NCI-H226 (cell line): ENCODE measurements at regions not wholly inside any gene's neighbourhood (a gene's known extent, or its start where the extent isn't known, plus 50 kb on each side); places are given as distances from the start of the nearest gene placed in this dataset.

Experiments
- DNase-seq: peaks from one replicate; pipeline ENCODE4 v3.0.0-alpha.2; 2015

- DNase-seq: no peak
These were observed 374.0 kb upstream of the CDH9 start for GRCh38 chr5:27412384-27412783.

DNA sequence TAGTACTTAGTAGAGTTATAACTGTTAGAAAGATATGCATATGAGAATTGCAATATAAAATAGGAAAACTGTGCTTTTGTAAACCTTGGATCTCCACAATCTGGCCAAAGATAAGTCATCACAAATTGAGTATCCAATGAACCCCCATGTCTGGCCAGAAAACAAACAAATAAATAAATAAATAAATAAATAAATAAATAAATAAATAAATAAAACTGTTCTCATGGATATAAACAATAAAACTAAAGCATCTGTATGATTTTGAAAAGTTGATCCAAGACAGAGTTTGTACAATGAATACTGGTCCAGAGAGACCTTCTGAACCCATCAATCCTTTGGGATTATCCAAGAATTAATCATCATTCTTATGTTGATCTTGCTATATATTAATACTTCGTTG is 367.6 kb upstream of the CDH9 start:
- DNase-seq: no peak

GRCh38 chr5:27403243-27403882 is 365.0 kb upstream of the CDH9 start:
- DNase-seq: peak; percentile 31

DNA sequence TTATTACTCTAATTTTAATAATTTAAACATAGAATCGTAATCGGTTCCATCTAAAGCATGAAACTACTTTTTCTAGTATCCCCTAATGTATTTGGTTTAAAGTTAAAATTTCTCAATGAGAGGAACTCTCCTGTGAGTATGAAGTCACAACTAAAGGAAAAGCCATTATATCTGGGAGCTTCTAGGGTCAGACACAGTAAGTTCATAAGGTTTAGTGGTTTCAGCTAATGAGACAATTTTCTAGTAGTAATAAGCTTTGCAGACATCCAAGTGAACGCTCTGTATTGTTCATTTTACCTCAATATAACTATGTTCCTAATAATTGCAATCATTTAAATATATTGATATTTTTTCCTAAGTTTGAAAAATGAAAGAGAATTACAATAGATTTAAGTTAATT is 364.4 kb upstream of the CDH9 start:
- DNase-seq: no peak

- no peak for DNase-seq
These were observed 358.6 kb upstream of the CDH9 start for GRCh38 chr5:27396998-27397397.

DNA sequence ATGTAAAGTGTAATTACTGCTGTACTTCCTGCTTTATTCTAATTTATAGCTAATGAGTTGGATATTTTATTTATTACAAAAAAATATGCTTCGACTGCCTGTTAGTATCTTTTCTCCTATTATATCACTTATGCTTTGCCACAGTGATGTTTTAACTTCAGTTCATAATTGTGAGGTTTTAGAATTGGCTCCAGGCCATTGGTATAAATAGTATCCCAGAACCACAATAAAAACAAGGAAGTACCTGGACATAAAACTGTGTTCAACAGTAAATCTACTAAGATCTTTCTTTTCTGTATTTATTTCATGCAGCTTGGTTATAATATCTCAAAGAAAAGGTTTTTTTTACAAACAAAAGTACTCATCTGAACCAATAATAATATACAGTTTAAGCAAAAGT is 354.3 kb upstream of the CDH9 start:
- DNase-seq: no peak

- DNase-seq: no peak
These were observed 351.3 kb upstream of the CDH9 start for GRCh38 chr5:27389696-27390095.

- DNase-seq: no peak
These were observed 350.4 kb upstream of the CDH9 start for GRCh38 chr5:27388755-27389154.

- DNase-seq: no peak
These were observed 349.2 kb upstream of the CDH9 start for GRCh38 chr5:27387535-27388073.

DNA sequence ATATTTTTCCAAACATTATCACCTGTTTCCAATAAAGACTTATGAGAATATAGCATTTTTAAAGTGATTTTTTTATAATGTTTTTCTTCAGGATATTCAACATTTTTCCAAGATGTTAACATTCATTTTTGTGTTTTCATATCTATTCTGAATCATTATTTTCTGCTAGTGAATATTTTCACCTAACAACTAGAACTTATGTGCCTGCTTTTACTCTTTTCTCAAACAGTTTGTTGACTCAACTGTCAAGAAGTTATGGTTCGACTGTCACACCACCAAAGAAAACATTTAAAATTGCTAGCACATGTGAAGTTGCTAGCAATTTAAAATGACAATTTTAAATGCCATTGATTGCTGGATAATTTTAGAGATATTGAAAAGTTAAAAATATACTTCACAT is 343.3 kb upstream of the CDH9 start:
- DNase-seq: no peak

GRCh38 chr5:27377626-27378025 is 339.2 kb upstream of the CDH9 start:
- DNase-seq: peak; percentile 13

DNA sequence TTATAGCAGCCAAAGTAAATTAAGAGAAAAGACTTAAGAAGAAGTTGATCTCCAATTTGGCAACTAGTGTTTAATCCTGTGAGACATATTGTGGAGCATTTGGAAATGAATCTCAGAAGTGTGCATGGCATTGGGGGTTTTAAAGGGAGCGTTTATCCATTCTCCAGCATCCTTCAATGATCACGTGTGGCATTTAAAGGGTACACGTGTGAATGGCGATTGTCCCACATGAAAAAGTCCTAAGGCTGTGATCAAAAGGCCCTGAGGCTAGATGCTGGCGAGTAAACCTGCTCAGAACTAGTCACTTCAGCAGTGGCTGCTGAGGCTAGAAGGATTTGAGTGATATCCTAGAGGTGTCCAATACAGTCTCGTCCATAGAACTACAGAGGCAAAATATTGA is 315.6 kb upstream of the CDH9 start:
- DNase-seq: no peak

DNA sequence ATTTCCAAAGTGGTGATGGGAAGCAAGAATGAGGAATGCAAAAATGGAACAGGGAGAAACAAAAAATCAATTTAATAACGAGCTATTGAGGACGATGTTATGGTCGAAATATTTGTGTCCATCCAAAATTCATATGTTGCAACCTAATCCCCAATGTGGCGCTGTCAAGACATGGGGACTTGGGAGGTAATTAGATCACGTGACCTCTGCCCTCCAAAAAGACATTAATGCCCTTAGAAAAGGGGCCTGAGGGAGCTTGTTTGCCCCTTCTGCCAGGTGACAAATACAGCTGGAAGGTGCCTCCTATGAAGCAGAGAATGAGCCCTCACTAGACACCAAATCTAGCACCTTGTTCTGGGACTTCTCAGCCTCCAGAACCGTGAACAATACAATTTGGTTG is 315.2 kb upstream of the CDH9 start:
- no peak for DNase-seq

DNA sequence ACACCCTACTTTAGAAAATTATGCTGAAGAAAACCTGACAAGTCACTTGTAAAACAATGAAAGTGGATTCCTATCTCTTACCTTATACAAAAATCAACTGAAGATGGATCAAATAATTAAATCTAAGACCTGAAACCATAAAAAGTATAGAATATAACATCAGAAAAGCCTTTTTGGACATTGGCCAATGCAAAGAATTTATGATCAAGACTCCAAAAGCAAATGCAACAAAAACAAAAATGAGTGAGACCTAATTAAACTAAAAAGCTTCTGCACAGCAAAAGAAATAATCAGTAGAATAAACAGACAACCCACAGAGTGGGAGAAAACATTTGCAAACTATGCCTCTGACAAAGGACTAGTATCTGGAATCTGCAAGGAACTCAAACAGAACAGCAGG is 303.0 kb upstream of the CDH9 start:
- DNase-seq: no peak

- DNase-seq: no peak
These were observed 298.4 kb upstream of the CDH9 start for GRCh38 chr5:27336817-27337216.

DNA sequence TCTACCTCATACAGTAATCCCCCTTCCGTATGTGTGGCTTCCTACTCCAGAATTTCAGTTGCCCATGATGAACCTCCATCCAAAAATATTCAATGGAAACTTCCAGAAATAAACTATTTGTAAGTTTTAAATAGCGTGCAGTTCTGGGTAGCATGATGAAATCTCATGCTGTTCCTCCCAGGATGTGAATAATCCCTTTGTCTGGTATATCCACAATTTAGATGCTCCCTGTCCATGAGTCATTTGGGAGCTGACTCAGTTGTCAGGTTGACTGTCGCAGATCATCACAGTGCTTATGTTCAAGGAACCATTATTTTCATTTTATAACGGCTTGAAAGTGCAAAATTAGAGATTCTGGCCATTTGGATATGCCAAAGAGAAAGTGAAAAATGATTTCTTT is 290.1 kb upstream of the CDH9 start:
- peak; percentile 69 for DNase-seq

GRCh38 chr5:27325513-27325912 is 287.1 kb upstream of the CDH9 start:
- no peak for DNase-seq

- DNase-seq: peak; percentile 16
These were observed 280.3 kb upstream of the CDH9 start for GRCh38 chr5:27318701-27319100.

- peak; percentile 89 for DNase-seq
These were observed 277.9 kb upstream of the CDH9 start for GRCh38 chr5:27316271-27316650.

- DNase-seq: peak; percentile 59
These were observed 277.2 kb upstream of the CDH9 start for GRCh38 chr5:27315363-27316270.

GRCh38 chr5:27313549-27313948 is 275.2 kb upstream of the CDH9 start:
- DNase-seq: no peak

GRCh38 chr5:27312291-27312893 is 274.0 kb upstream of the CDH9 start:
- DNase-seq: no peak

- no peak for DNase-seq
These were observed 273.2 kb upstream of the CDH9 start for GRCh38 chr5:27311544-27311943.

- peak; percentile 77 for DNase-seq
These were observed 269.8 kb upstream of the CDH9 start for GRCh38 chr5:27308153-27308552.
